ENCODE measurements at regions not wholly inside any gene's neighbourhood (a gene's known extent, or its start where the extent isn't known, plus 50 kb on each side); places are given as distances from the start of the nearest gene placed in this dataset.

DNA sequence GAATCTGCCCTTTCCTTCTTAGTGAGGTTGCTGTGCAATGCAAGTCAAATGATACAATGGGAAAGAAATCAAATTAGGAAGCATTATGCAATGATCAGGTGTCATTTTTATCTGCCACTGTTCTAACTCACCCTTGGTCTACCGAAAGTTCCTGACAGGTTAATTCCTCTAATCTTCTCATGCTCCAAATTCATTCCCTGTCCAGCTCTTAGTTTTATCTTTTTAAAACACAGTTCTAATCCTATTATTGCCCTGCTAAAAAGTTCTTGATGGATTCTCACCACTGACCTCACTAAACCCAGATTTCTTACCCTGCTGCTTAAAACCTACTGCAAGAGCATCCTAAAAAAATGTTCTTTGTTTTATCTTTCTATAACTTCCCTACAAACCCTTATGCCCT is 1000.9 kb downstream of the CDH18 start:
- DNase-seq = no peak

DNA sequence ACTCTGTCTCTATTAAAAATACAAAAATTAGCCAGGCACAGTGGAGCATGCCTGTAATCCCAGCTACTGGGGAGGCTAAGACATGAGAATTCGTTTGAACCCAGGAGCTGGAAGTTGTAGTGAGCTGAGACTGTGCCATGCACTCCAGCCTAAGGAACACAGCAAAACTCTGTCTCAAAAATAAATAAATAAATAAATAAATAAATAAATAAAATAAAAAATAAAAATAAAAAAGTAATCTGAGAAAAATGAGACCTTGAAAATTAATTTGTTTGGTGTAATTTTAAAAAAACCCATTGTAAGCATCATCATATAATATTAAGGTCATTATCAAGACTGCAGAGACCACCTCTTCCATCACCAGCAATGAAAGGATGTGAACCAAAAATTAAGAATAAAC is 997.1 kb downstream of the CDH18 start:
- no peak for DNase-seq

GRCh38 chr5:18992264-18992663 is 995.7 kb downstream of the CDH18 start:
- no peak for DNase-seq

GRCh38 chr5:18999478-18999877 is 988.5 kb downstream of the CDH18 start:
- no peak for DNase-seq

- DNase-seq = no peak
Measured at GRCh38 chr5:19001054-19001453, 986.9 kb downstream of the CDH18 start.

GRCh38 chr5:19001539-19001938 is 986.5 kb downstream of the CDH18 start:
- no peak for DNase-seq

- DNase-seq = no peak
Measured at GRCh38 chr5:19002111-19002510, 985.9 kb downstream of the CDH18 start.

DNA sequence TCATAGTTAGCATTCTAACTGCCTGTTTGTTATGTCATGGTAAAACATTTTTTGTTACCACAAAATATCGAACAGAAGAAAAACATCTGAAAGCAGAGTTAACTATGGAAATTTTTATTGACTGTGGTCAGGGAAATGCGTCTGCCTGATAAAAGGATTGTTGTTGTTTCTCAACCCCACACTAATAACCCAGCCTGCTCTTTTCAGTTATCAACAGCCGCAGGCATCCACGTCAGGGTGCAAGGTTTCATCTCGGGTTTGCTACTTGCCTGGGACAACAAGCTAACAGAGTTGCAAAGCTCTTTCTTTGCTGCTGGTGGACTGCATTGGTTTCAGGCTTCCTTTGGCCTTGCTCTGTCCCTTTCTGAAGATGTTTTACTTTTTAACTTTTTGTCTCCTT is 969.2 kb downstream of the CDH18 start:
- DNase-seq = no peak

DNA sequence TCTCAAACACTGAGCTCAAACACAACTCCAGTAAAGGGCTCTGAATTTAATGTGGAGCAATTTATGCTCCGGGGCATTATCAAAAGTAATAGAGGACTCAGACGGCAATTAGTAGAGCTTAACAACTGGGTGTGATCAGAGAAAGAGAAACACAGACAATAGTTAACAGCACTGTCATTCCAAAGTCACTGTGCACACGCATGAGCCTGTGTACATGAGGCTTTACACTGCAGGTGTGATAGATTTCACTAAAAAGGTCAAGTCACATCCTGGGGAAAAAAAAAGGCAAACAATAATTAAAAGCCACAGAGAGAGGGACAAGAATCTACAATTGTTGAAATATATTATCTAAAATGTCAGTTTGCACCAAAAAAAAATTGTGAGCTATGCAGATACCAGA is 956.5 kb downstream of the CDH18 start:
- DNase-seq = no peak

GRCh38 chr5:19035816-19036215 is 952.2 kb downstream of the CDH18 start:
- DNase-seq = no peak

DNA sequence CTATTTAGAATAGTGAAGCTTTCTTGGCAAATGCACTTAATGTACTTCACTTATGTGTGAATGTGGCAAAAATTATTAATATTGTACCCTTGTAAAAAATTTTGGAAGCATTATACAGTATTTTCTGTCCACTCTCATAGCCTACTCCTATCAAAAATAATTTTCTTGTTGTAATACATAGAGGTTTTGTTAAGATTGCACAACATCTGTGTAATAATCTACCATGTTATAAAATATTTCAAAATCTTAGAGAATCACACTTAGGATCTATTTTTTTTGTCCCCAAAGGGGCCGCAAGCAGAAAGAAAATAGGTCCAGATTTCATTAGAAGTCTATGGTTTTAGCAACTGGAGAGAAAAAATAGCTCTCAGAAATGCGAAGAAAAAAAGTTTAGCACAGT is 945.9 kb downstream of the CDH18 start:
- DNase-seq = no peak

DNA sequence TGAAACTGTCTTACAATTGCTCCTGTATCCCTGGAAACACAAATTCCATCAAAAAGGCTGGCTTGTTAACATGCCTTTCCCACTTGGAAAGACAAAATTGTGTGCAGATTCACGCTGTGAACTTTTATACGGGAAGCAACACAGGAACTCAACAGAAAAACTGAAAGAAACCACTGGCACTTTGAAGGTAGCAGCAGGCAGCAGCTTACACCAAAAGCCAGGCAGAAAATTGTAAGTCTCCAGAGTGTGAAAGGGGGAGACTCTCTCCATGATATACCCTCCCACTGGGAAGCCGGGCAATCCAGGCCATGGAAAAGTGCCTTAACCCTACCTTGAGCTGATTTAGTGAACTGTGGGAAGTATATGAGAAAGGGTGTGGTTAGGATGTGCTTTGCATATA is 943.7 kb downstream of the CDH18 start:
- no peak for DNase-seq

DNA sequence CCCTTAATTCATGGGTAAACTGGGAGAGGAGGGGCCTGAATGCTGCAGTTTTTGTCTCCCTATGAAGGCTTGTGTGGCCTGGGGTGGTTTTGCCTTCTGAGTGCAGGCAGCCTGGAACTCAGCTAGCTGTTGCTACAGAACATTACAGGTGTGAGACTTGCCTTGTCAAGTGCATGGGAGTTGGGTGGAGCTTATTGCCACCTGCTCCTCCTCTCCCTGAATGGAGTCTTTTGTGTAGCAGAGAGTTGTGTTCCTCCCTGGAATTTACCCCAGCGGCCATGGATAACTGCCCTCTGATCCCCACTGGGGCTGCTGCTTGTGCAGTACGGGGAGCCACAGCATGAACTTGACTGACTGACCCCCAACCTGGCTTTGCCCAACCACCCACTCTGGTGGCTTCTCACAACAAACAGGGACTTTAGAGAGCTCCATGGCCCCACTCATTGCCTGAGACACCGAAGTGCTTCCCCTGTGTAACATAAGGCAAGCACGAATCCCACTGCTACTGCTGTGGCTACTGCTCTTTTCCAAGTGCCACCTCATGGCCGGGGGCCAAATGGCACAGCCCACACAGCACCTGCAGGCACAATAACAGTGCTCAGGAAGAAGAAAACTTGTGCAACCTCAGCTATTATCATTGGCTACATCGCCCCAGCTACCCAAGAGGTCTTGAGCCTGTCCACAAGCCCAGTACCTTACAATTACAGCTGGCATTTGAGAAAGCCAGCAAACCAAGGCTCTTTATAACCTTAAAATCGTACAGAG is 942.9 kb downstream of the CDH18 start:
- no peak for DNase-seq

GRCh38 chr5:19047277-19047676 is 940.7 kb downstream of the CDH18 start:
- DNase-seq = no peak

- no peak for DNase-seq
Measured at GRCh38 chr5:19048726-19049125, 939.3 kb downstream of the CDH18 start.

DNA sequence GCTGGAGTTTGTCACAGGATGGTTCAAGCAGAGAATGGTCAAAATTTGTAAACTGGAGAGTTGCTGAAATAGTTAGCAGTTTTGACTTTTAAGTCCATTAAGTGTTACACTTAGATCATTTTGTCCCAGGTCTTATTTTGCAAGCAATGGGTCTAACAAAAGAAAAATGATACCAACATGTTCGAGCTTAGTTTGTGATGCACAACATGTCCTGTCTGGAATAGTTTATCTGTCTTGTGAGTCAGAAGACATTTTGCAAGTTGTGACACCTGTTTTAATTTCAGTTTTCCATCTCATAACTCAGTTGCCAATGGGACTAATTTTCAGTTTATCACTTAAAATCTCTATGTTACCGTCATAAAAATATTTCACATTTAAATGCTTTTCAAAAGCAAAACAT is 929.8 kb downstream of the CDH18 start:
- no peak for DNase-seq

DNA sequence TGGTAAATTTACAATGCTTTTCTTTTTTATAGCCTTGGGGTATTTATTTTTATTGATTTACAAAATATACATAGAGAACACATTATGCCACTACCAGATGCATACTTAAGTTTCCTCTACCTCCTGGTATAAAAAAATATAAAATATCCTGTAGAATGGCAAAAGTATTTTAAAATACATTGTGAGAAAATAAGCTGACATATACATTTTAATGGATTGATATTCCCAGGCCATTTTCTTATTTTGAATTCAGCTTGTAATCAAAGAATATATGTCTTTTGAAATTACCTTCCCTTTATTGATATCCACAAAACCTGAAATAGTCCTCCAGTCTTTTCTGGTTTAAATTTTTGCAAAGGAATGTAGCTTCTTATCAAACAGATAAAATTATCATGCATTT is 923.9 kb downstream of the CDH18 start:
- no peak for DNase-seq

DNA sequence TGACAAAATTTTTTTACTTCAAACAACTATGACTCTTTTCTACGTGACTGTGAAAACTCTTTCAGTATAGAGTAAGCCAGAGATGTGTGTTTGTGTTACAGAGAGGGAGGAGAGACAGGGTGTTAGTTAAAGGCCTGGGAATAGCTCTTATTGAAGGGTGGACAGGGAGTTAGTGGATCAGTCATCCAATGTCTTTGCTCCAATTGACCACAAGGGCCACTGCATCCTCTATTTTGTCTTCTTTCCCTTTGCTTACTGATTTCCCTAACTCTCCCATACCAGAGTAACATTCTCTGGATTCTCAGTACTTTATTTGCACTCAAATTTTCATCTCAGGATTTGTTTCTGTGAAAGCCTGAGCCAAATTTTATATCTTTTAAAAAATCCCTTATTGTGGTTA is 920.3 kb downstream of the CDH18 start:
- no peak for DNase-seq

DNA sequence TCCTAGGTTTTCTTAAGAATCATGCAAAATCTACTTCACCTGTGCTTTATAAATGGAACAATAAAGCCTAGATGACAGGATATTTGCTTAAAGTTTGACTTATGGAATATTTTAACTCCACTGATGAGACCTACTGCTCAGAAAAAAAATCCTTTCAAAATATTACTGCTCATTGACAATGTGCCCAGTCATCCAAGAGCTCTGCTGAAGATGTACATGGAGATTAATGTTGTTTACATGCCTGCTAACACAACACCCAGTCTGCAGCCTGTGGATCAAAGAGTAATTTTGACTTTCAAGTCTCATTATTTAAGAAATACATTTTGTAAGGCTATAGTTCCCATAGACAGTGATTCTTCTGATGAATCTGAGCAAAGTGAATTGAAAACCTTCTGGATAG is 889.6 kb downstream of the CDH18 start:
- DNase-seq = no peak

GRCh38 chr5:19099195-19099594 is 888.8 kb downstream of the CDH18 start:
- DNase-seq = no peak

GRCh38 chr5:19104948-19105347 is 883.1 kb downstream of the CDH18 start:
- DNase-seq = no peak

DNA sequence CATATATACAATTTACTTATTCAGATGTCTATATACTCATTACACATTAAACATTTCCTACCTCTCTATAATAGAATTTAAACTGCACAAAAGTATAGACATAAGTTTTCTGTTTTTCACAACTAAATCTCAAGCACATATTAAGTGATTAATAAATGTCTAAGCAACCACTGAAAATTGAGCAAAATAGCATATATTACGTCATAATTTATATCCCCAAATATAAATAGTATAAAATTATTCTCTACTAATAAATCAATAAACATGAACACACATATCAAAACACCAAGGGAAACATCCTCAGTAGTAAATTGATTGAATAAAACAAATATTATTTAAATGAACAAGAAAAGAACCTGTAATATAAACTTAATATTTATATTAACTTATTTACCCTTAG is 865.1 kb downstream of the CDH18 start:
- DNase-seq = no peak

DNA sequence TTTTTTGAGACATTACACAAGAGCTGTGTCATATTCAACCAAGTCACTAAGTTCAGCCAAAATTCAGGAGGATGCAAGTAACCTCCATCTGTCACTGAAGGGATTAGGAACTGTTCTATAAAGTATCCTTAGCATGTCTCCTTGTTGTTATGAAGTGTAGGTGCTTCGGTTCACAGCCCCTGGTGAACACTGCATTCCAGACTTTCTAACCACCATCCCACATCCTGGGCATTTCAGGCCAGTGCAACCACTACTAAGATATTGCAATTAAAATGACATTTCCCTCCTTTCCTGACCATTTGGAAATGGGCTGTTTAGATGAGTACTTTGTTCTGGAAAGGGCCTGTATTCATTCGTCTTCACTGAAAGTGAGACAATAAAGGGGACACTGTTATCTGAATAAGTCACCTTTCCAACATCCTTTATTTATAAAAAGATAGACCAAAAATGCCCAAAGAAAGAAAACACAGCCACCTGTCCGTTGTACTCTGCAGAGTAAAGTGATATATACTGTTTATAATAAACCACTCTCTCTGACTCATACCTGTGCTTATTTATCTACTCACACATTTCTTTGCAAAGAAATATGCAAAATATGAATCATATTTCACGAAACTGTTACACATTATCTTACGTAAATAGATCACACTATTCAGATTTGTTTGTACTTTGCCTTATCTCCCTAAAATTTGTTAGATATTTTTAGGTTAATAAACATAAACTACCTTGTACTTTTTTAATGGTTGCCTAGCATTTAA is 861.9 kb downstream of the CDH18 start:
- DNase-seq = no peak

DNA sequence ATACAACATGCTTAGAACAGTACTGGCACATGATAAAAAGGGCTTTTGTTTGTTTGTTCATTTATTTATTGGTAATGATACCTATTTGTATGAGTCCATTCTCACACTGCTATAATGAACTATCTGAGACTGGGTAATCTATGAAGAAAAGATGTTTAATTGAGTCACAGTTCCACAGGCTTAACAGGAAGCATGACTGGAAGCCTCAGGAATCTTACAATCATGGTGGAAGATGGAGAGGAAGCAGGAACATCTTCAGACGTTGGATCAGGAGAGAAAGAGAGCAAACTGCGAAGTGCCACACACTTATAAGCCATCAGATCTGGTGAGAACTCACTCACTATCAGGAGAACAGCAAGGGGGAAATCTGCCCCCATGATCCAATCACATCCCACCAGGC is 847.7 kb downstream of the CDH18 start:
- no peak for DNase-seq

All from inflammatory macrophage (primary cell).